A673 (cell line): ENCODE measurements at regions not wholly inside any gene's neighbourhood (a gene's known extent, or its start where the extent isn't known, plus 50 kb on each side); places are given as distances from the start of the nearest gene placed in this dataset.

Experiments used
- BruUV-seq: library from RNA; stranded (reverse); fragments of 400-500 nt; replicated peaks from 2 replicates; lab custom pipeline; 2021; lab: Mats Ljungman, UMichigan
- CTCF ChIA-PET: fragments of 300-600 bp; sonication (Branson Sonifier 250); formaldehyde crosslinking; loops from one replicate; lab custom pipeline; 2022; ENCODE audit warnings: antibody characterized with exemption; lab: Charles Lee
- POLR2A ChIA-PET: fragments of 300-600 bp; sonication (Branson Sonifier 250); formaldehyde crosslinking; loops from one replicate; lab custom pipeline; 2022; ENCODE audit warnings: antibody characterized with exemption; ENCODE audit not compliant: low non-redundant PET; lab: Charles Lee
- DNase-seq: peaks from one replicate; pipeline ENCODE4 v3.0.0-alpha.2; 2015; ENCODE audit warnings: low spot score
- H3K27ac ChIP-seq: fragments of 200-600 bp; sonication (generic); 2 replicates; pipeline ENCODE4 v1.5.1; 2016; ENCODE audit warnings: mixed run types, low read depth, mild to moderate bottlenecking, mixed read lengths, antibody characterized with exemption, low read length; ENCODE audit not compliant: poor library complexity, severe bottlenecking
- H3K27me3 ChIP-seq: fragments of 200-600 bp; sonication (generic); replicated peaks from 2 replicates; pipeline ENCODE4 v1.6.1; 2017; ENCODE audit warnings: mixed run types, low read depth, mild to moderate bottlenecking, mixed read lengths, antibody characterized with exemption, low read length; ENCODE audit not compliant: insufficient read depth, poor library complexity
- H3K36me3 ChIP-seq: fragments of 200-600 bp; sonication (generic); 2 replicates; pipeline ENCODE4 v1.6.1; 2016; ENCODE audit warnings: mixed run types, mild to moderate bottlenecking, mixed read lengths, antibody characterized with exemption, low read length; ENCODE audit not compliant: insufficient read depth, poor library complexity, severe bottlenecking
- H3K4me1 ChIP-seq: fragments of 200-600 bp; sonication (generic); 2 replicates; pipeline ENCODE4 v1.6.1; 2017; ENCODE audit warnings: mixed run types, mild to moderate bottlenecking, mixed read lengths, antibody characterized with exemption, low read length; ENCODE audit not compliant: insufficient read depth, poor library complexity, severe bottlenecking
- H3K4me3 ChIP-seq: fragments of 200-600 bp; sonication (generic); 2 replicates; pipeline ENCODE4 v1.5.1; 2016; ENCODE audit warnings: low read depth, mixed run types, mild to moderate bottlenecking, mixed read lengths, low read length; ENCODE audit not compliant: poor library complexity, severe bottlenecking
- H3K9me3 ChIP-seq: fragments of 200-600 bp; sonication (generic); 2 replicates; pipeline ENCODE4 v1.6.1; 2016; ENCODE audit warnings: mixed run types, low read depth, mild to moderate bottlenecking, mixed read lengths, antibody characterized with exemption, low read length; ENCODE audit not compliant: poor library complexity, severe bottlenecking
- EZH2 ChIP-seq: fragments of 200-600 bp; sonication (generic); IDR thresholded peaks from 2 replicates; pipeline ENCODE4 v1.6.1; 2017; ENCODE audit warnings: borderline replicate concordance, low read depth, mild to moderate bottlenecking, mixed read lengths, antibody characterized with exemption, low read length; ENCODE audit not compliant: poor library complexity, severe bottlenecking
- intact Hi-C: fragments of 100-400 bp; cut with micrococcal nuclease; formaldehyde crosslinking; loops from one replicate; pipeline ENCODE4 v1.10.0; 2022; ENCODE audit not compliant: unreplicated experiment
- TF ChIP-seq, protein P1 (sequence below): fragments of 300-800, 200-600 bp; sonication (generic); conservative IDR thresholded peaks from 2 replicates; pipeline ENCODE4 v1.5.1; 2017; ENCODE audit warnings: low read depth, mild to moderate bottlenecking, antibody characterized with exemption, low read length, moderate library complexity, mixed read lengths

DNA sequence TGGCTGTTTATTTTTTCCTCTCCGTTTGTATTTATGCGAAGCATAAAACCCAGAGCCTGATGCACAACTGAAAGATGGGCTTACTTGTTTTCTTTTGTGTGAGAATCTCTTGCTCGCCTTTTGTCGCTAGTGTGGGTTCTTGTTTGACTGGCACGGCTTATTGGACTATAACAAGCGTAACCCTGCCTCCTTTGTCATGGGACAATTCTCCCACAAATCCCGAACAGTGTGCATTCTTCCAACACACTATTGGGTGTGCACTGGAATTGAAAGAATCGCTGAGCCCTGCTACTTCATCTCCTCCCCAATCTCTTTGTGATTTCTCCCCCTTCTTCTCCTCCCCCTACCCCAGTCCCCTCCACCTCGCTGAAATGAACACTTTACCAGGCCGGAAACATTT, 110.8 kb downstream of the ZIC5 start:
- TF ChIP-seq, protein P1, sequence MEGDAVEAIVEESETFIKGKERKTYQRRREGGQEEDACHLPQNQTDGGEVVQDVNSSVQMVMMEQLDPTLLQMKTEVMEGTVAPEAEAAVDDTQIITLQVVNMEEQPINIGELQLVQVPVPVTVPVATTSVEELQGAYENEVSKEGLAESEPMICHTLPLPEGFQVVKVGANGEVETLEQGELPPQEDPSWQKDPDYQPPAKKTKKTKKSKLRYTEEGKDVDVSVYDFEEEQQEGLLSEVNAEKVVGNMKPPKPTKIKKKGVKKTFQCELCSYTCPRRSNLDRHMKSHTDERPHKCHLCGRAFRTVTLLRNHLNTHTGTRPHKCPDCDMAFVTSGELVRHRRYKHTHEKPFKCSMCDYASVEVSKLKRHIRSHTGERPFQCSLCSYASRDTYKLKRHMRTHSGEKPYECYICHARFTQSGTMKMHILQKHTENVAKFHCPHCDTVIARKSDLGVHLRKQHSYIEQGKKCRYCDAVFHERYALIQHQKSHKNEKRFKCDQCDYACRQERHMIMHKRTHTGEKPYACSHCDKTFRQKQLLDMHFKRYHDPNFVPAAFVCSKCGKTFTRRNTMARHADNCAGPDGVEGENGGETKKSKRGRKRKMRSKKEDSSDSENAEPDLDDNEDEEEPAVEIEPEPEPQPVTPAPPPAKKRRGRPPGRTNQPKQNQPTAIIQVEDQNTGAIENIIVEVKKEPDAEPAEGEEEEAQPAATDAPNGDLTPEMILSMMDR, result no peak
- no peak for TF ChIP-seq EZH2
- BruUV-seq, result no TSS peak
- Histone ChIP-seq H3K27me3 (no peaks in the 10 kb centered on the region), H3K36me3 (no peaks in the 10 kb centered on the region), H3K4me1 (peaks cover 68% of the 10 kb centered on the region), H3K27ac (no peak overlapping the region), H3K9me3 (no peaks in the 10 kb centered on the region), H3K4me3 (no peak overlapping the region)
- DNase-seq, result peak; percentile 23
- CTCF ChIA-PET, result no interaction called here
- intact Hi-C loops, result no loop called here
- POLR2A ChIA-PET, result no interaction called here

DNA sequence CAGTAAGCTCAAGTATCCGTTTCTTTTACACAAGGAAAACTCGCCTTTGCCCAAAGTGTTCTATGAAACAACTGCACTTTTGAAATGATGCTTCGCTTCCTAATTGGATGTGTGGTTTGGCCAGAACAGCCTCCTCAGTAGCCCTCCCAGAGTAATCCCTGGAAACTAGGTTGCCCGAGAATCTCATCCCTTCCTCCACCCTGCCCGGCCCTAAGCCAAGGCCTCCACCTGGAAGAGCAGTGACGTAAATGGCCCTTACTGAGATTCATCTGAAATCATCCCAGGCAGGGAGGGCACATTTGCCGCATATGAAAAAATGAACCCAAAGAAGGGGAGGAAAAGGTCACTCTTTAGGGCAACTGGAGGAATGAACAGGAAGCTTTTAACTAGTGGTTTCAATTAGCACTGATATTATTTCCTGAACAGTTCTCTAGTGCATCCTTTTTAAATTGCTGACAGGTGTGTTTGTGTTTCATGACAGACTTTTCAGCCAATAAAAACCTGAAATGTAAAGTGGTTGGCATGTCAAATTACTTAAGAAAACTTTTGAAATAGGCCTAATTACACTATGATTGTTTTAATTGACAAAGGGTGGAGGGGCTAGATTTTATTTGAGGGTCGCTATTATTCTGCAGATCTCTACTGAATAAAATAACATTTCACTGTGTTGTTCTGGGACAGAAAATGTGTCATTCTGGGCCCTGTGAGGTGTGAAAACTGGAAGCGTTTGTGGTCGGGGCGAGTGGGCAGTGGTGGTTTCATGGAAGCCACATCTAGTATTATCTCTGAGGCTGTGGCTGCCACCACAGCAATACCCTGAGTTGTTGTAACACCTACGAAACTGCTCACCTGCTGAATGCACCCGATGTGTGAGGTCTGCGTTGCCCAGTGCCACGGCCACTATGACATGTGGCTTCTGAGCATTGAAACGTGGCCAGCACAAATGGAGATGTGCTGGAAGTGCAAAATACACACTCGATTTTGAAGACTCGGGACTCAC, 112.1 kb downstream of the ZIC5 start:
- ChIA-PET CTCF (no interaction called here), POLR2A (no interaction called here)
- Histone ChIP-seq H3K36me3 (no peaks in the 10 kb centered on the region), H3K4me3 (no peak overlapping the region), H3K9me3 (no peaks in the 10 kb centered on the region), H3K27ac (no peak overlapping the region), H3K4me1 (peaks cover 59% of the 10 kb centered on the region), H3K27me3 (no peaks in the 10 kb centered on the region)
- peak; percentile 49 for DNase-seq
- intact Hi-C loops, result no loop called here
- no TSS peak for BruUV-seq
- TF ChIP-seq EZH2, result no peak
- TF ChIP-seq, protein P1, result no peak

DNA sequence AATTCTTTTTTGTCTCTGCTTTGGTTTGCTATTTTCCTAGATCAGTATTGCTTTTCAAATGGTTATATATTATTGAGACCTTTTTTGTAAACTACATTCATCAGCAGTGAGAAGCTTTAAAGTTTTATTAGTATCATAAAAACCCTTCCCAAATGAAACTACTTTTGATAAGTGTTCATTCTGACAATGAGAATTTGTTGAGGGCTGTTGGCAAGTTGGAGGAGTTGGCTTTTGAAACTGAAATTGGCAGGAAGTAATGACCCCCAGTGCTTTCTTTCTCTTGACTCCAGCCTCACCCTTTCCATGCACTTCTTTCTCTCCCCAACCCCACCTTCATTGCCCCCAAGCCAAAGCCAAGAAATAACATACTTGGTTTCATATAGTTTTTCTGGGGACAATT, 113.8 kb downstream of the ZIC5 start:
- Histone ChIP-seq H3K27ac (no peak overlapping the region), H3K9me3 (no peaks in the 10 kb centered on the region), H3K4me3 (no peak overlapping the region), H3K36me3 (no peaks in the 10 kb centered on the region), H3K27me3 (no peaks in the 10 kb centered on the region), H3K4me1 (peaks cover 42% of the 10 kb centered on the region)
- CTCF ChIA-PET, result no interaction called here
- DNase-seq, result no peak
- TF ChIP-seq, protein P1, result no peak
- no peak for TF ChIP-seq EZH2
- intact Hi-C loops, result no loop called here
- POLR2A ChIA-PET, result no interaction called here
- no TSS peak for BruUV-seq
